ENCODE measurements at regions not wholly inside any gene's neighbourhood (a gene's known extent, or its start where the extent isn't known, plus 50 kb on each side); places are given as distances from the start of the nearest gene placed in this dataset.

- DNase-seq (ENCODE audit: low spot score): no peak
Observed at GRCh38 chr2:106709229-106709628, 176.7 kb downstream of the ST6GAL2 start.

DNA sequence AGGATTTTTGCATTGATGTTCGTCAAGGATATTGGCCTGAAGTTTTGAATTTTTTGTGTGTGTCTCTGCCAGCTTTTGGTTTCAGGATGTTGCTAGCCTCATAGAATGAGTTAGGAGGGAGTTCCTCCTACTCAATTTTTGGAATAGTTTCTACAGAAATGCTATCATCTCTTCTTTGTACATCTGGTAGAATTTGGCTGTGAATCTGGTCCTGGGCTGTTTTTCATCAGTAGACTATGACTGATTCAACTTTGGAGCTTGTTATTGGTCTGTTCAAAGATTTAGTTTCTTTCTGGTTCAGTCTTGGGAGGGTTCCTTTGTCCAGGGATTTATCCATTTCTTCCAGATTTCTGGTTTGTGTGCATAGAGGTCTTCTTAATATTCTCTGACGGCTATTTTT is 166.7 kb downstream of the ST6GAL2 start:
- no peak for DNase-seq (ENCODE audit: low spot score)

- no peak for DNase-seq (ENCODE audit: low spot score)
Observed at GRCh38 chr2:106720026-106720425, 165.9 kb downstream of the ST6GAL2 start.

DNA sequence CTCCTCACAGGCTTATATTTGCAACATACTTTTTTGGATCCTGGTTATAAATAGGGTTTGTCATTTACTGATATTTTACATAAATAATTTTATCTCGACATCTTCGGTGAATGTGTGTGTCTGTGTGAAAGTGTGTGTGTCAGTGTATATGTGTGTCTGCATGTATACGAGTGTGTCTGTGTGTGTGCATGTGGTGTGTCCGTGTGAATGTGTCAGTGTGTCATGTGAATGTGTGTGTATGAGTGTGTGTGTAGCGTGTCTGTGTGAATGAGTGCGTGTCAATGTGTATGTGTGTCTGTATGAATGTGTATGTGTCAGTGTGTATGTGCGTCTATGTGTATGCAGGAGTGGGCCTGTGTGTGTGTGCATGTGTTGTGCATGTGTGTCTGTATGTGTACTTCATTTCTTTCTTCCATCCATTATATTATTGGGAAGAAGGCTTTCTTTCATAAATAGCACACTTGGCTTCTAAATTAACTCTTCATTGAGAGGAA is 161.6 kb downstream of the ST6GAL2 start:
- no peak for DNase-seq (ENCODE audit: low spot score)

DNA sequence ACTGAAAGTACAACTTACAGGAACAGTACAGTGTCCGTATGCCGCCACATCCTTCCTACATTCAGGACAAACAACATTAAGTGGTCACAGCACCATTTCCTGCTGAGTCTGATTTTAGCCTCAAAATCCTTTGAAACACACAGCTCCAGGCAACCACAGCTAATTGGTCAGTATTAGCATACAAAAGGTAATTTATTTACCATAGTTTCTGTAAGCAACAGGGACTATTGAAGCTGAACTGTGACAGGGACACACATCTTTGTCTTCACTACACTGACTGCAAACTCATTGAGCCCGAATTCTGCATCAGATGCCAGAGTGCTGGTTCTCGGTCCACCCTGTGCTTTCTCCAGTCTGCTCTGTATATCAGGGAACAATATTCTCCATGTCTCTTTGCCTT is 151.8 kb downstream of the ST6GAL2 start:
- DNase-seq (ENCODE audit: low spot score): no peak

DNA sequence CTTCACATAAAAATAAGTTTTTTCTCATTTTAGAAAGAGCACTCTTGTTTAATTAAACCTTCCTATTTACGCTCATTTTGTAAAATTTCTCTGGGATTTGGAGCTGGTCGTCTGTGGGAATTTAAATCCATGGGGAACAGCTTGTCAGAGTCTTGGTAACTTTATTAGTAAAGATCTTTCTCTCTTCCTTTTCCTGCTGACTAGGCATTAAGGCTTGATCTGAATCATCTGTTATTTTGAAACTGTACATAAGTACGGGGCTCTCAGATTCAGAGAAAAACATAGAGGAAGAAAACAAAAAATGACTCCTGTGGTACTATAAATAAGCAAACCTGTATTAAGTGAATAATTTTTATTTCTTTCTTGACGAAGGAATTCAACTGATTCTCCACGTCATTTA is 150.2 kb downstream of the ST6GAL2 start:
- DNase-seq (ENCODE audit: low spot score): no peak

DNA sequence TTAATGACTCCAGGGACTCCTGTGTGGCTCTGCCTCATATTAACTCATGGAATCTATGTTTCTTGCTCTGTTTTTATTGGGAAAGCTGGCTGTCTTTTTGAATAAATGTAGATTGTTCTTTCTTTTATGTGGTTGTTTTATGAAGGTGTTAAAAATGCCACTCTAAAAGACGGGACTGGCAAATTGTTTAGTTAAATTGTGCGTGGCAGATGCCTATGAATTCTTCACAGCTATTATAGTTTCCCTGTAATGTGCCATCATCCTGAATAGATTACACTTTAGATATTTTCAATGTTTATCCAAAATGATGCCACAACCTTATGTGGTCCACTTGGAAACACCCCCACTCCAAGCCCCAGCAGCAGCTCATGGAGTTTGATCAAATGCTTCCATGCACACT is 149.7 kb downstream of the ST6GAL2 start:
- no peak for DNase-seq (ENCODE audit: low spot score)

GRCh38 chr2:106745468-106745867 is 140.5 kb downstream of the ST6GAL2 start:
- DNase-seq (ENCODE audit: low spot score): peak; percentile 15

- DNase-seq (ENCODE audit: low spot score): no peak
Observed at GRCh38 chr2:106749823-106750222, 136.1 kb downstream of the ST6GAL2 start.

Measured in pons (tissue), 1 donor.